Heart right ventricle (tissue), 16 donors: ENCODE measurements at regions not wholly inside any gene's neighbourhood (a gene's known extent, or its start where the extent isn't known, plus 50 kb on each side); places are given as distances from the start of the nearest gene placed in this dataset.

ENCODE experiments used
- ATAC-seq, 8 donors: fragments of 200-7000 bp; cut with Tn5 transposase; one replicate each; pipeline ENCODE4 v1.9.1; 2020; ENCODE audit warnings: mild to moderate bottlenecking in 8 of 8, moderate library complexity in 8 of 8, moderate number of reproducible peaks in 1 of 8
- DNase-seq, 2 donors: peaks; one replicate each; pipeline ENCODE4 v3.0.0-alpha.2; 2020
- H3K27ac ChIP-seq, 10 donors: fragments of 200-600 bp; sonication (generic) in 2 of 10; one replicate each; pipeline versions ENCODE4 v1.5.0 to v1.8.0; 2020 to 2022; ENCODE audit warnings: mild to moderate bottlenecking in 3 of 10
- H3K27me3 ChIP-seq, 7 donors: fragments of 200-600 bp; one replicate each; pipeline ENCODE4 v1.8.0; 2021 to 2022; ENCODE audit warnings: mild to moderate bottlenecking in 2 of 7
- H3K36me3 ChIP-seq, 9 donors: fragments of 200-600 bp; sonication (generic) in 1 of 9; one replicate each; pipeline versions ENCODE4 v1.5.0 to v1.8.0; 2020 to 2022; ENCODE audit warnings: mild to moderate bottlenecking in 2 of 9
- H3K4me1 ChIP-seq, 9 donors: fragments of 200-600 bp; sonication (generic) in 1 of 9; one replicate each; pipeline versions ENCODE4 v1.5.0 to v1.8.0; 2020 to 2022; ENCODE audit warnings: mild to moderate bottlenecking in 4 of 9
- H3K4me3 ChIP-seq, 10 donors: fragments of 200-600 bp; sonication (generic) in 2 of 10; one replicate each; pipeline versions ENCODE4 v1.5.0 to v1.8.0; 2020 to 2022; ENCODE audit warnings: mild to moderate bottlenecking in 7 of 10, moderate library complexity in 2 of 10
- H3K9me3 ChIP-seq, 11 donors: fragments of 200-600 bp in 10 of 11; sonication (generic) in 2 of 11; one replicate each; pipeline versions ENCODE4 v1.5.0 to v1.8.0; 2013 to 2022; ENCODE audit warnings: mild to moderate bottlenecking in 2 of 11, control low read depth in 1 of 11, moderate library complexity in 1 of 11
- CTCF ChIP-seq, 9 donors: fragments of 200-600 bp; sonication (generic) in 2 of 9; IDR thresholded peaks; one replicate each; pipeline versions ENCODE4 v1.5.0 to v1.8.0; 2021 to 2022; ENCODE audit warnings: antibody characterized with exemption in 9 of 9, mild to moderate bottlenecking in 5 of 9, moderate library complexity in 1 of 9
- WGBS, 2 donors: extraction: QIAGEN DNeasy Blood & Tissue Kit; methylation state at CpG; one replicate each; pipeline ENCODE4 v1.1.7; 2013; ENCODE audit warnings: inconsistent platforms in 1 of 2; 5-methylcytosine and 5-hydroxymethylcytosine counted together
- intact Hi-C, 10 donors: fragments of 100-400 bp; cut with DNase I; formaldehyde crosslinking; loops; one replicate each; pipeline versions ENCODE4 v1.11.1 to v1.14.2; 2022
- donor health status: Arrhythmogenic right ventricular cardiomyopathy.
- donor health status: ischemic (EF 13 %, LVEDD 7.1; RV severe dilation, severe dysfunction).
- donor health status: healthy with polysubstance abuse.
- donor health status: DM: no; HTN: yes; CAD: no.
- donor health status: DM: no; HTN: no; CAD: no.
- donor health status: ischemic (EF 25% LVEDD 6.9; RV normal size, moderate dysfunction).
- donor health status: ischemic (EF 25% LVEDD 5.7; RV mildly dilated, moderate dysfunction).
- donor health status: healthy.
- donor health status: DM: yes; HTN: yes; CAD: no.
- donor health status: Ischemic cardiomyopathy.
- donor health status: ischemic (EF 35%, LVEDD 5.7; RV mildly dilated, moderate dysfunction).
- donor health status: nonischemic (EF 11% LVEDD 7.7; RV severe dilation, severe dysfunction).
- donor health status: DM: yes; HTN: yes; CAD: no.
- donor health status: PGD.
- donor health status: ischemic (EF 29% LVEDD 5.4; RV normal size, mild dysfunction).
- donor health status: nonischemic (EF 23%, LVEDD 6.1; RV moderate dilation, normal function).

DNA sequence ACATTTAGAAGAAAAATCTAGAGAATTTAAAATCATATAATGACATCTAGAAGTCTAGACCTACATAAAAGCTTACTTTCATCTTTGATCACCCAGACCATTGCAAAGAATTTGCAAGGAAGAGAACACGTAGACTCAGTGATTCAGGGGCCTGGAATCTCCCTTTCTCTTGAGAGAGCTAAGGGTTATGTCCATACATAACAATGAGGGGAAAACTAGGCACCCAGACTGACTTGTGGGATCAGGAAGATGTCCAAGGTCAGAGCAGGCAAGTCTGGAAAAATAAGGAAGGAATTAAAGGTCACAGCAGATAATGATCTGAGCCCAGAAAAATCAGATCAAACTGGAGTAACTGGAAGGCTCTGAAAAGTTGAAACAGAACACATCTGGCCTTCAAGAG, 198.4 kb upstream of the SFRP2 start:
- ATAC-seq (no peak), DNase-seq (no peak)
- intact Hi-C loops = no loop called here
- no peak for TF ChIP-seq CTCF (IDR thresholded peaks at IDR 0.05)
- no peaks in the 10 kb centered on the region for H3K36me3 ChIP-seq
- 36 to 57% methylated on average over 1 of the region's 1 CpG for WGBS, 2 donors
- H3K4me1 ChIP-seq = no peaks in the 10 kb centered on the region
- no peak overlapping the region for H3K27ac ChIP-seq
- no peak overlapping the region for H3K4me3 ChIP-seq
- peaks cover 0 to 4% (median 0%) of the 10 kb centered on the region in 7 donors for H3K27me3 ChIP-seq
- peaks cover 0 to 9% (median 0%) of the 10 kb centered on the region in 11 donors for H3K9me3 ChIP-seq

GRCh38 chr4:153976954-153977353, 188.1 kb upstream of the SFRP2 start:
- no peak overlapping the region for H3K27ac ChIP-seq
- H3K9me3 ChIP-seq = peaks cover 0 to 25% (median 9%) of the 10 kb centered on the region in 11 donors
- no peaks in the 10 kb centered on the region for H3K27me3 ChIP-seq
- no peak for ATAC-seq
- H3K4me3 ChIP-seq = no peak overlapping the region
- intact Hi-C loops = no loop called here
- H3K4me1 ChIP-seq = no peaks in the 10 kb centered on the region
- DNase-seq = no peak
- no peak for TF ChIP-seq CTCF (IDR thresholded peaks at IDR 0.05)
- no peaks in the 10 kb centered on the region for H3K36me3 ChIP-seq

- WGBS, 2 donors = 85 to 86% methylated on average over 1 of the region's 1 CpG
- H3K4me1 ChIP-seq = no peaks in the 10 kb centered on the region
- H3K4me3 ChIP-seq = no peak overlapping the region
- ATAC-seq = no peak
- intact Hi-C loops = no loop called here
- H3K9me3 ChIP-seq = peaks cover 0 to 17% (median 7%) of the 10 kb centered on the region in 11 donors
- no peaks in the 10 kb centered on the region for H3K36me3 ChIP-seq
- TF ChIP-seq CTCF (IDR thresholded peaks at IDR 0.05) = no peak
- DNase-seq = no peak
- no peak overlapping the region for H3K27ac ChIP-seq
- no peaks in the 10 kb centered on the region for H3K27me3 ChIP-seq
Measured at GRCh38 chr4:153974452-153974851, 185.6 kb upstream of the SFRP2 start.

DNA sequence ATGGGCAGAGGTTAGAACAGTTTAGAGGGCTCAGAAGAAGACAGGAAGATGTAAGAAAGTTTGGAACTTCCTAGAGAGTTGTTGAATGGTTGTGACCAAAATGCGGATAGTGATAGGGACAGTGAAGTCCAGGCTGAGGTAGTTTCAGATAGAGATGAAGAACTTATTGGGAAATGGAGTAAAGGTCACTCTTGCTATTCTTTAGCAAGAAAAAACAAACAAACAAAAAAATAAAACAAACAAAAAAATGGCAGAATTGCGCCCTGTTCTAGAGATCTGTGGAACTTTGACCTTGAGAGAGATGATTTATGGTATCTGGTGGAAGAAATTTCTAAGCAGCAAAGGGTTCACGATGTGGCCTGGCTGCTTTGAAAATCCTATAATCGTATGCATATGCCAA, 185.1 kb upstream of the SFRP2 start:
- H3K4me3 ChIP-seq = no peak overlapping the region
- no peak for DNase-seq
- intact Hi-C loops = no loop called here
- no peaks in the 10 kb centered on the region for H3K4me1 ChIP-seq
- no peak overlapping the region for H3K27ac ChIP-seq
- WGBS, 2 donors = 50 to 95% methylated on average over 4 of the region's 4 CpGs
- H3K27me3 ChIP-seq = no peaks in the 10 kb centered on the region
- no peak for ATAC-seq
- peaks cover 0 to 17% (median 7%) of the 10 kb centered on the region in 11 donors for H3K9me3 ChIP-seq
- H3K36me3 ChIP-seq = no peaks in the 10 kb centered on the region
- TF ChIP-seq CTCF (IDR thresholded peaks at IDR 0.05) = no peak

DNA sequence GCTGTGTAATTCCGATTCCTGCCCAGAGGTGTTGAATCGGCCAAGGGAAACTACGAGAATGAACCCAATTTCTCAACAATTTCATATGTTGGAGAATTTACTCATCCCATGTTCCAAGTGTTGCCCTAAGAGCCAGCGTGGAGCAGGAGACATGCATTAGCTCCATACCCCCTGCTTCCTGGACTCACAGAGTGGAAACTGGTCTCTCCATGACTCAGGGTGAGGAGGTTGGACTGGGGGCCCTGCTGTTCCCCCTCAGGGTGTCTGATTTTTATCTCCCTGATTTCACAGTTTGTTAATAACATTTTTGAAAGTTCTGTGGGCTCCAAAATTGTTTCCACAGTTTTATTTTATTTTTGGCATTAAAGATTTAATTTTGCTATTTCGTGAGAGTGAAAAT, 183.0 kb upstream of the SFRP2 start:
- 87 to 92% methylated on average over 5 of the region's 5 CpGs for WGBS, 2 donors
- Histone ChIP-seq H3K4me3 (no peak overlapping the region), H3K4me1 (no peaks in the 10 kb centered on the region), H3K9me3 (peaks cover 0 to 17% (median 7%) of the 10 kb centered on the region in 11 donors), H3K36me3 (no peaks in the 10 kb centered on the region), H3K27me3 (no peaks in the 10 kb centered on the region), H3K27ac (no peak overlapping the region)
- no peak for DNase-seq
- intact Hi-C loops = no loop called here
- TF ChIP-seq CTCF (IDR thresholded peaks at IDR 0.05) = no peak
- ATAC-seq = no peak
